Central memory CD8-positive, alpha-beta T cell (primary cell): ENCODE measurements at regions not wholly inside any gene's neighbourhood (a gene's known extent, or its start where the extent isn't known, plus 50 kb on each side); places are given as distances from the start of the nearest gene placed in this dataset.

ENCODE experiments used
- ATAC-seq: fragments of 150-1000 bp; cut with Tn5 transposase; replicated peaks from 2 replicates; pipeline ENCODE4 v1.10.0; 2022; ENCODE audit warnings: mild to moderate bottlenecking, moderate FRiP score, moderate number of reproducible peaks; ENCODE audit not compliant: poor library complexity, severe bottlenecking; ENCODE audit errors: extremely low read depth
- DNase-seq, 2 donors: peaks; one replicate each; pipeline ENCODE4 v3.0.0; 2021; ENCODE audit warnings: low spot score in 2 of 2
- H3K27ac Mint-ChIP-seq: one replicate; pipeline ENCODE4 v1.8.0; 2022; ENCODE audit warnings: low read depth, mild to moderate bottlenecking, moderate library complexity, mixed read lengths
- H3K27me3 Mint-ChIP-seq: one replicate; pipeline ENCODE4 v1.8.0; 2022; ENCODE audit warnings: mixed read lengths
- H3K36me3 Mint-ChIP-seq: one replicate; pipeline ENCODE4 v1.8.0; 2022; ENCODE audit warnings: mild to moderate bottlenecking, moderate library complexity, mixed read lengths; ENCODE audit not compliant: insufficient read depth
- H3K4me1 Mint-ChIP-seq: one replicate; pipeline ENCODE4 v1.8.0; 2022; ENCODE audit warnings: mixed read lengths
- H3K4me3 Mint-ChIP-seq: one replicate; pipeline ENCODE4 v1.8.0; 2022; ENCODE audit warnings: mild to moderate bottlenecking, moderate library complexity, mixed read lengths
- H3K9me3 Mint-ChIP-seq: one replicate; pipeline ENCODE4 v1.8.0; 2022; ENCODE audit warnings: mixed read lengths

DNA sequence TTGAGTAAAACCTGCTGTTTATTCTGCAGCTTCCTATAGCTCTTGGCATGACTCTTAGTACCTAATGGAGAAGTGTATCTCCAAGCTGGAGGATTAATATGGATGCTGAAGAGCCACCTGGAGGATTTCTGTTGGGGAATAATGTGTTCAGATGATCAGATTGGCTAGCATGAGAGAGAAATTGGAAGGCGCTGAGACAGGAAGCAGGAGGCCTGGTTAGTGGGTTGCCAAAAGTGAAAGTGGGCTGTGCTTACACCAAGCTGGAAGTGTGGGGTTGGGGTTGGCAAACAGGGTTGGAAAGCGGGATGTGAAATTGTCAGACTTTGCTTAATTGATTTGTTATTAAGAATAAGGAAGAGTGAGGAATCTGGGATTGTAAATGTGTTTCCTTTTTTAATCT is 111.8 kb upstream of the PLPP4 start:
- ATAC-seq, result no peak
- DNase-seq, result no peak

DNA sequence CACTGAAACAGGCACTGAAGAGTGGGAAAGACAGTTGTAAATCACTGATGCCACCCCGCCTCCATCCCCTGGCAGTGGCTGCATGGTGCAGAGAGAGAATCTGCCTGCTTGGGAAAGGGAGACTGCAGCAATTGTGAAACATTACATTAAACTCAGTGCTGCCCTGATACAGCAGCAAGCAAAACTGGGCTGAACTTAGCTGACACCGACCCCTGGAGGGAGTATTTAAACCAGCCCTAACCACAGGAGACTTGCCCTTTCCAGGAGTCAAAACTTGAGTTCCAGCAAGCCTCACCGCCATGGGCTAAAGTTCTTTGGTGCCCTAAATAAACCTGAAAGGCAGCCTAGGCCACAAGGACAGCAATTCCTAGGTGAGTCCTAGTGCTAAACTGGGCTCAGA is 109.4 kb upstream of the PLPP4 start:
- Mint-ChIP-seq H3K9me3 (no peaks in the 10 kb centered on the region), H3K27ac (no peak overlapping the region), H3K4me1 (no peaks in the 10 kb centered on the region), H3K4me3 (no peak overlapping the region), H3K36me3 (no peaks in the 10 kb centered on the region), H3K27me3 (peaks cover 26% of the 10 kb centered on the region)
- DNase-seq, result no peak
- ATAC-seq, result no peak

More for the DNA sequence above, 111.8 kb upstream of the PLPP4 start:
- Mint-ChIP-seq H3K9me3 (no peaks in the 10 kb centered on the region), H3K4me1 (no peaks in the 10 kb centered on the region), H3K27ac (no peak overlapping the region), H3K27me3 (peaks cover 26% of the 10 kb centered on the region), H3K4me3 (no peak overlapping the region), H3K36me3 (no peaks in the 10 kb centered on the region)

DNA sequence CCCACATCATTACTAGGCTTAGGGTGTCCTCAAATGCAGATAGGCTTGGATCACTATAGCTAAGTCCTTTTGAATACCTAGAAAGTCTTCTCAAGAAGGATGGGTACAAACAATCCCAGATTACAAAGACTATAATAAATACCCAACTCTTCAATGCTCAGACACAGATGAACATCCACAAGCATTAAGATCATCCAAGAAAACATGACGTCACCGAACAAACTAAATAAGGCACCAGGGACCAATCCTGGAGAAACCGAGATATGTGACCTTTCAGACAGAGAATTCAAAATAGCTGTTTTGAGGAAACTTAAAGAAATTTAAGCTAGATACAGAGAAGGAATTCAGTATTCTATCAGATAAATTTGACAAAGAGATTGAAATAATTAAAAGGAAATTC is 108.0 kb upstream of the PLPP4 start:
- Mint-ChIP-seq H3K4me1 (no peaks in the 10 kb centered on the region), H3K36me3 (no peaks in the 10 kb centered on the region), H3K4me3 (no peak overlapping the region), H3K27me3 (peaks cover 16% of the 10 kb centered on the region), H3K27ac (no peak overlapping the region), H3K9me3 (no peaks in the 10 kb centered on the region)
- ATAC-seq, result no peak
- DNase-seq, result no peak

DNA sequence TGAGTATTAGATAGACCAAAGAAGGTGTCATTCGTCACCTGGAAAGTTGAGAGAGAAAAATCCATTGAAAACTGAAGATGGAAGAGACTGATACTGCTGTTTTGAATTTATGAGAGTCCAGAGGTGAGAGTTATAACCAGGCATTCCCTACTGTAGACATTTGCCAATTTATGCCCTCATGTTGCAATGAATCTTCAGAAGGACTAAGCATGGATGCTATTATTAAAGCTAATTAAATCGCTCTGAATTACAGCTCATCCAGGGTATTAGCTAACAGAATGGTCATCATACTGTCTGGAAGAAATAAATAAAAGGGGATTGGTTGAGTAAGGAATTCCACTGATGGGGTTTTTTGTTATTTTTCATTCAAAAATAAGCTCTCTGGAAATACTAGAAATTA is 101.6 kb upstream of the PLPP4 start:
- H3K4me1 Mint-ChIP-seq, result no peaks in the 10 kb centered on the region
- H3K9me3 Mint-ChIP-seq, result no peaks in the 10 kb centered on the region
- H3K4me3 Mint-ChIP-seq, result no peak overlapping the region
- H3K27me3 Mint-ChIP-seq, result peaks cover 12% of the 10 kb centered on the region
- no peaks in the 10 kb centered on the region for H3K36me3 Mint-ChIP-seq
- ATAC-seq, result no peak
- DNase-seq, result no peak
- no peak overlapping the region for H3K27ac Mint-ChIP-seq

DNA sequence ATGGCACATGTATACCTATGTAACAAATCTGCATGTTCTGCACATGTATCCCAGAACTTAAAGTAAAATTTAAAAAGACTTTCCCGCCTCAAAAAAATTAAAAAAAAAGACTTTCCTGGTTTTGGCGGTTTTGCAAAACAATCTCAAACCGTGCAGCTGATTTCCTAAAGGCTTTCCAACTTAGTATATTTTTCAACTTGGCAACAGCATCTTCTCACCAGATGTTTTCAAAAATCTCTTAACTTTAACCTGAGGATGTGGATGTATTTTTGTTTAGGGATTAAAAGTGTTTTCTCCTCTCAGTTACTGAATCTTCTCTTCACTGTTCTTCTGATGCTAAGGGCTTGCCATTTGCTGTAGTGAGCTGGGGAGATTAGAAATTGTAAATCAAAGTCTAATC is 96.5 kb upstream of the PLPP4 start:
- no peak for DNase-seq
- Mint-ChIP-seq H3K27ac (no peak overlapping the region), H3K27me3 (peaks cover 30% of the 10 kb centered on the region), H3K9me3 (no peaks in the 10 kb centered on the region), H3K36me3 (peaks cover 3% of the 10 kb centered on the region), H3K4me1 (no peaks in the 10 kb centered on the region), H3K4me3 (no peak overlapping the region)
- ATAC-seq, result no peak

DNA sequence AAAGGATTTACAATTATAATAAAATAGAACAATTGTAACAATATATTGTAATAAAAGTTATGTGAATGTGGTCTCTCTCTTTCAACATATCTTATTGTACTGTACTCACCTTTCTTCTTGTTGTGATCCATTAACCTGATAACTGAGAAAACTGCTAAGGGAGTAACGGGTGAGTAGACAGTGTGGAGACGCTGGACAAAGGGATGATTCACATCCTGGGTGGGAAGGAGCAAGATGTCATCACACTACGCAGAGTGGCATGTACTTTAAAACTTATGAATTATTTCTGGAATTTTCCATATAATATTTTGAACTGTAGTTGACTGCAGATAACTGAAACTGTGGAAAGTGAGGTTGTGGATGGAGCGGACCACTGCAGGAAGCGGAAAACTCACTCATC is 91.2 kb upstream of the PLPP4 start:
- H3K4me3 Mint-ChIP-seq, result no peak overlapping the region
- H3K4me1 Mint-ChIP-seq, result no peaks in the 10 kb centered on the region
- no peak overlapping the region for H3K27ac Mint-ChIP-seq
- no peak for ATAC-seq
- peaks cover 31% of the 10 kb centered on the region for H3K27me3 Mint-ChIP-seq
- no peaks in the 10 kb centered on the region for H3K9me3 Mint-ChIP-seq
- H3K36me3 Mint-ChIP-seq, result peaks cover 3% of the 10 kb centered on the region
- DNase-seq, result no peak

DNA sequence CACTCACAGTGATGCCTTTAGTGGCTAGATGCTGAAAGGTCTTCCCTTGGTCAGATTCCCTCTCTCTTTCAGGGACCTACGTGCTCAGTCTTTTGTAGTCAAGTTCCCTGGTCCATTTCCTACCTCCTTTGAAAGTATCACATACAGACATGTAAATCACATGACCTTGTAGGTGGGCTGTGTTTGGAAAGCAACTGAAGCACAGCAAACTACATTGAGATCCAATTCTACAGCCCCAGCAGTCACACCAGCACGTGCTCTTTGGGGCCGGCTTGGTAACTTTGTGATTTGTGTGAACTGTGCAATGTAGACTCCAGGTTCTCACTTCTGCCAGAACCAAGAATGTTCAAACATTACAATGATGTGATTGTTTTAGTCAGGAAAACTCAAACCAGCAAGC is 89.7 kb upstream of the PLPP4 start:
- no peak for DNase-seq
- peaks cover 3% of the 10 kb centered on the region for H3K36me3 Mint-ChIP-seq
- H3K9me3 Mint-ChIP-seq, result no peaks in the 10 kb centered on the region
- no peaks in the 10 kb centered on the region for H3K4me1 Mint-ChIP-seq
- peaks cover 36% of the 10 kb centered on the region for H3K27me3 Mint-ChIP-seq
- no peak for ATAC-seq
- H3K27ac Mint-ChIP-seq, result no peak overlapping the region
- H3K4me3 Mint-ChIP-seq, result no peak overlapping the region

DNA sequence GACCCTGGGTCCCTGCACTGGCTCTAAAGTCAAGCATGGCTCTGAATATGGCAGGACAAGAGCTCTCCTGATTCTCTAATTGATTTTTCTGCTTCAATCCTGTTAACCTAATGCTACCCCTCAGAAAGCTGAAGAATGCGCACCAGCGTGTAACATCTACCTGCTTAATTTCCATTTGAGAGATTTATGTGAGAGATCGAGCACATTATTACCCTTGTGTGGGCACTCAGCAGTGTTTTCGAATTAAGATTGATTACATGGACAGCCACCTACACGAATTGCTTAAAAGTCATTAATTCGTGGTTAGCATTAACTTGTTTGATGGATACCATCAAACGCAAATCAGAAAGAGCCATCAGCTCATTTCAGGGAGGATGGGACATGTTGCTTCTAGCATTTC is 88.7 kb upstream of the PLPP4 start:
- no peak overlapping the region for H3K27ac Mint-ChIP-seq
- H3K4me1 Mint-ChIP-seq, result no peaks in the 10 kb centered on the region
- peaks cover 36% of the 10 kb centered on the region for H3K27me3 Mint-ChIP-seq
- no peak overlapping the region for H3K4me3 Mint-ChIP-seq
- no peak for ATAC-seq
- H3K36me3 Mint-ChIP-seq, result peaks cover 3% of the 10 kb centered on the region
- H3K9me3 Mint-ChIP-seq, result no peaks in the 10 kb centered on the region
- DNase-seq, result no peak

DNA sequence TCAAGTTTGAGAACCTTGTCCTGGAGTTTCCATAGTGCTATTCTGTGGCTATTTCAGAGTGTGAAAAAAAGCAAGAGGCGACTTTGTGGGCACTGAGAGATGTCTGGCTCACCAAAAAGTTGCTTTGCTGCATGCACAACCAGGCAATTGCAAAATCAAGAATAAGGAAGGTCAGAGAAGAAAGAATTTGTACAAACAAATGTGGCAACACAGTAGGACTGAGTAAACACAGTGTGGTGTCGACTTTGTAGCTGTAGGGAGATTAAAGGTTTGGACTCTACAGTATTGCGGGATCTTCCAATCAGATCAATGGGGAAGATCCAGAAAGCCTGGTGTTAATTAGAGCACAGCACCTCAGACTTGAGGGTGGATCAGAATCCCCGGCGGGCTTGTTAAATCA is 88.1 kb upstream of the PLPP4 start:
- H3K27ac Mint-ChIP-seq, result no peak overlapping the region
- H3K4me1 Mint-ChIP-seq, result no peaks in the 10 kb centered on the region
- no peak for DNase-seq
- no peaks in the 10 kb centered on the region for H3K9me3 Mint-ChIP-seq
- peaks cover 31% of the 10 kb centered on the region for H3K27me3 Mint-ChIP-seq
- no peak overlapping the region for H3K4me3 Mint-ChIP-seq
- H3K36me3 Mint-ChIP-seq, result peaks cover 3% of the 10 kb centered on the region
- ATAC-seq, result no peak

DNA sequence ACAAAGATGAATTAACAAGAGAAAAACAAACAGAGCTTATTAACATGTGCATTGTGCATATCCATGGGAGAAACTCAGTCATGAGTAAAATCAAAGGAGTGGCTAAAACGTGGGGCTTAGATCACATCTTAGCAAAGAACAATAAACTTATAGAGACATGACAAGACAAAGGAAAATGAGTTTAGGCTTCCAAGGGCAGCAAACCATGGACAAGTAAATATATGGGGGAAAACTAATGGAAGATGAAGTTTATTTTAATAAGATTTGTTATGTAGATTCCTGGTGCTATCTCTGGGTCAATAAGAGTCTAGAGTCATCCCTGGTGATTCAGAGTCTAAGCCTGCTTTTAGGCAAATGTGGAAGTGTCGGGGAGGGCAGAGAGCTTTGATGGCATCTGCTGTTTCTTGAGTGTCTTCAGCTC is 87.2 kb upstream of the PLPP4 start:
- H3K36me3 Mint-ChIP-seq, result no peaks in the 10 kb centered on the region
- H3K4me3 Mint-ChIP-seq, result no peak overlapping the region
- H3K9me3 Mint-ChIP-seq, result no peaks in the 10 kb centered on the region
- H3K27ac Mint-ChIP-seq, result no peak overlapping the region
- no peaks in the 10 kb centered on the region for H3K4me1 Mint-ChIP-seq
- H3K27me3 Mint-ChIP-seq, result peaks cover 31% of the 10 kb centered on the region
- no peak for ATAC-seq
- no peak for DNase-seq

DNA sequence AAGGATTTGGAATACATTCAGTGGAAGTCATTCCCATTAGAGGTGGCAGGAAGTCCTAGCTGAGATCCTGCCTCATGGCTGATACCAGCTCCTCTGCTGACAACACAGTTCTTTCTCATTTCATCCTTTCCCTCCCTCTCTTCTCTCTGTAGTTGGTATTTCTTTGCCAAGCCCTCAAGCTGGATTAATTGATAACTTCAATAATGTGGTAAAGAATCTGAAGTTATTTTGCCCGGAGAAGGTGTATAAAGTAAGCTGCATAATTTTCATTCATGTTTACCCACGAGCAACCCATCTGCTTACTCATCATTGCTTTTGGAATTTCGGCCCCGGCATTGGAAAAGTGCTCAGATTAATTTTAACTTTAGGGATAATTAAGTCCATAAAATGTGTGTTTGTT is 85.2 kb upstream of the PLPP4 start:
- Mint-ChIP-seq H3K27ac (no peak overlapping the region), H3K27me3 (peaks cover 31% of the 10 kb centered on the region), H3K4me3 (no peak overlapping the region), H3K4me1 (no peaks in the 10 kb centered on the region), H3K36me3 (no peaks in the 10 kb centered on the region), H3K9me3 (no peaks in the 10 kb centered on the region)
- no peak for DNase-seq
- no peak for ATAC-seq

DNA sequence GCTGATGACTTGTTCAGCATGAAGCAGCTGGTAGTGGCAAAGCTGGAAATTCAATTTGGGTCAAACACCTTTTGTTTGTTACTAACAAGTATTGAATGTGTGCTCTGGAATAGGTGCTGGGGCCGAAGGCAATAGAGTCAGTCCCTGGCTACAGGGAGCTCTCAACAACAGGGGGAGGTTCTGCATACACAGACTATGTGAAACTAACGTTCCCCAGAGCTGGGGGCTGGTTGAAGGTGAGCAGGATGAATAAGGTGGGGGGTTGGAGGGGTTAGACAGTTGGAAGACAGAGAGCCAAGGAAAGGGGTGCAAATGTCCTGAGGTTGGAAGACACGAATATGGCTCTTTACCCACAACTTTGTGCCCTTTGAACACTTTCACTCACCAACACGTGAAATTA is 84.1 kb upstream of the PLPP4 start:
- no peak overlapping the region for H3K4me3 Mint-ChIP-seq
- H3K9me3 Mint-ChIP-seq, result no peaks in the 10 kb centered on the region
- H3K36me3 Mint-ChIP-seq, result no peaks in the 10 kb centered on the region
- peaks cover 29% of the 10 kb centered on the region for H3K27me3 Mint-ChIP-seq
- H3K4me1 Mint-ChIP-seq, result no peaks in the 10 kb centered on the region
- ATAC-seq (no peak), DNase-seq (no peak)
- no peak overlapping the region for H3K27ac Mint-ChIP-seq

DNA sequence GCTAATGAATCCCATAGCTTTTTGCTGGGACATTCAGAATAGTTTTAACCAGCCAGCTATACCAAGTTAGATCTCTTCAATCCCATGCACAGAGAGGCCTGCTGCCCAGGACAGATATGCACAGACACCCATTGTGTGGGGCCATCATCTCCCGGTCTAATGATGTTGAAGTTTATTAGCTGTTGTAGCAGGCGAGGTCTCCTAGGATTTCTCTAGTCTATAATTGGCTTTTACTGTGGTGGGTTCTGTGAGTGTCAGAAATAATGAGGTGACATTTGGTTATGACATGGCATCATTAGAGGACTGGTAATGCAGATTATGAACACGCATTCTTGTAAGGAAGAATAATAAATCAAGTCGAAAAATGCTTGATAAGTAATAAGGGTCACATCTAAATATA is 81.4 kb upstream of the PLPP4 start:
- Mint-ChIP-seq H3K27ac (no peak overlapping the region), H3K27me3 (peaks cover 39% of the 10 kb centered on the region), H3K36me3 (no peaks in the 10 kb centered on the region), H3K4me1 (no peaks in the 10 kb centered on the region), H3K9me3 (no peaks in the 10 kb centered on the region), H3K4me3 (no peak overlapping the region)
- no peak for ATAC-seq
- DNase-seq, result no peak

DNA sequence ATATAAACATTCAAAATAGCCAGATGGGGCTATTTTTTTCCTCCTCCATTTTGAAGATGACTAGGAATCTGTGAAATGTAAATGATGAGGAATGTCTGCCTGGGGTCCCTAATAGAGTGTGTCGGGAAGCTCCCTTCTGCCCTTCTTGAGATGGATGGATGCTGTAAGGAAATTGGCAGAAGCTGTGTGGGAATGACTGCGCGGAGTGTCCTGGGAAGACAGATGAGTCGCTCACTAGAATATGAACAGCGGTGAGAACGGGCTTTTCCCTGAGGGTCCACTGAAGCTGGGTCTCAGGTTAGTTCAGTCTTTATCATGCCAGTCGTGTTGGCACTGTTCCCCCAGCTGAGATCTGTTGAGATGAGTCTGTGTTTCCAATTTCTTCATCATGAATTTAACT is 75.1 kb upstream of the PLPP4 start:
- Mint-ChIP-seq H3K4me1 (no peaks in the 10 kb centered on the region), H3K36me3 (no peaks in the 10 kb centered on the region)

More for the DNA sequence above, 75.1 kb upstream of the PLPP4 start:
- ATAC-seq (no peak), DNase-seq (no peak)
- H3K9me3 Mint-ChIP-seq, result no peaks in the 10 kb centered on the region
- H3K27ac Mint-ChIP-seq, result no peak overlapping the region
- peaks cover 21% of the 10 kb centered on the region for H3K27me3 Mint-ChIP-seq
- no peak overlapping the region for H3K4me3 Mint-ChIP-seq
